ENCODE measurements at regions not wholly inside any gene's neighbourhood (a gene's known extent, or its start where the extent isn't known, plus 50 kb on each side); places are given as distances from the start of the nearest gene placed in this dataset.

- intact Hi-C loops (cut with micrococcal nuclease; ENCODE audit: unreplicated experiment), result loop anchor here (10.0 kb wide), 1 partner anchor 172 kb away; no protein-coding TSS in a partner anchor
- no peak for TF ChIP-seq CTCF (IDR thresholded peaks at IDR 0.05; ENCODE audit: insufficient read depth in 1 of 2, low read depth in 1 of 2, low read length in 1 of 2, severe bottlenecking in 1 of 2, unreplicated experiment in 1 of 2)
- Histone ChIP-seq H3K36me3 (ENCODE audit: control insufficient read depth, insufficient read depth, low read length) (no peaks in the 10 kb centered on the region), H3K4me3 (ENCODE audit: low read depth, low read length) (no peak overlapping the region), H3K4me1 (no peaks in the 10 kb centered on the region), H3K27me3 (replicated peaks; ENCODE audit: control insufficient read depth, insufficient read depth, low read length) (no peaks in the 10 kb centered on the region), H3K9me3 (no peaks in the 10 kb centered on the region)
- POLR2A ChIA-PET, result no interaction called here
- H3K27ac Mint-ChIP-seq (ENCODE audit: unreplicated experiment), result no peak overlapping the region
- H3K4me3 Mint-ChIP-seq (ENCODE audit: unreplicated experiment), result no peak overlapping the region
- no peaks in the 10 kb centered on the region for H3K9me3 Mint-ChIP-seq (ENCODE audit: unreplicated experiment)
- CTCF ChIA-PET, result no interaction called here
- DNase-seq, result no peak
- H3K36me3 Mint-ChIP-seq (ENCODE audit: insufficient read depth, unreplicated experiment), result no peaks in the 10 kb centered on the region
- no TSS peak for BruUV-seq (replicated peaks)
- H3K27me3 Mint-ChIP-seq (ENCODE audit: insufficient read depth, unreplicated experiment), result peaks cover 2% of the 10 kb centered on the region
- H3K4me1 Mint-ChIP-seq (ENCODE audit: low read depth, unreplicated experiment), result no peaks in the 10 kb centered on the region
These were observed 171.3 kb upstream of the LCORL start for GRCh38 chr4:18192901-18193300.

DNA sequence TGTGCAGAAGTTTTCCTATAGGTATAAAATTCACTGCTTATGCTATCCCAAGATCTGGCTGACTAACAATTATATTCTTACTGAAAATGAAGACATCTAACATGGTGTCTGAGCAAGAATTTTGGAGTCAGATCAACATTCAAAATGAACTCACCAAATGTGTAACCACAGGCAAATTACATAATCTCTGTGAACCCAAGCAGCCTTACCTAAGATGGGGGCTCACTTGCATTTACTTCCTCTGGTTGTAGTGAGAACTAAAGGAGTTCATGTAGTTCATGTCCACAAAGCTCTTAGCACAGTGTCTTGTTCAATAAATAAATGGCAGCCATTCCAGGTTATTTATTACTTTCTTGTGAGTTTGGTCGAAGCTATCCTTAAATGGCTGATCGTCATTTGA is 163.9 kb upstream of the LCORL start:
- Mint-ChIP-seq H3K27ac (ENCODE audit: unreplicated experiment) (no peak overlapping the region), H3K4me3 (ENCODE audit: unreplicated experiment) (no peak overlapping the region), H3K9me3 (ENCODE audit: unreplicated experiment) (no peaks in the 10 kb centered on the region), H3K27me3 (ENCODE audit: insufficient read depth, unreplicated experiment) (peaks cover 3% of the 10 kb centered on the region), H3K4me1 (ENCODE audit: low read depth, unreplicated experiment) (no peaks in the 10 kb centered on the region), H3K36me3 (ENCODE audit: insufficient read depth, unreplicated experiment) (no peaks in the 10 kb centered on the region)
- BruUV-seq (replicated peaks), result no TSS peak
- H3K36me3 ChIP-seq (ENCODE audit: control insufficient read depth, insufficient read depth, low read length), result no peaks in the 10 kb centered on the region
- TF ChIP-seq CTCF (IDR thresholded peaks at IDR 0.05; ENCODE audit: insufficient read depth in 1 of 2, low read depth in 1 of 2, low read length in 1 of 2, severe bottlenecking in 1 of 2, unreplicated experiment in 1 of 2), result no peak
- no peaks in the 10 kb centered on the region for H3K4me1 ChIP-seq
- H3K4me3 ChIP-seq (ENCODE audit: low read depth, low read length), result no peak overlapping the region
- no peaks in the 10 kb centered on the region for H3K9me3 ChIP-seq
- ChIA-PET POLR2A (no interaction called here), CTCF (no interaction called here)
- intact Hi-C loops (cut with micrococcal nuclease; ENCODE audit: unreplicated experiment), result no loop called here
- no peak for DNase-seq
- H3K27me3 ChIP-seq (replicated peaks; ENCODE audit: control insufficient read depth, insufficient read depth, low read length), result no peaks in the 10 kb centered on the region

DNA sequence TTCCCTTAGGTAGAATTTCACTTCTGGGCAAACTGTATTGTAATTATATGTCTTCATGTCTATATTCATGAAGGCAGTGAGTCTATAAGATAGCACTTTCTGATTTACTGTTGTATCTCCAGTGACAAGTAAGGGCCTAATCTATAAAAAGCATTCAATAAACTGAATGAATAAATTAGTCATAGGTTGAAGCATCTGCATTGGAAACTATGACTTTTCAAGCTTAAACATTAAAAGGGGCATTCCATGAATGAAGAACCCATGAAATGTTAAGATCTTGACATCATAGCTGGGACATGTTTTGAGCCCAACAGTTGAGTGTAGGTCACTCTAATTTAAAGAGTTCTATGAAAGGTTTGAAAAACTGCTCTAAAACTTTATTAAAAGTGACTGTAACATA is 159.3 kb upstream of the LCORL start:
- Mint-ChIP-seq H3K9me3 (ENCODE audit: unreplicated experiment) (no peaks in the 10 kb centered on the region), H3K27ac (ENCODE audit: unreplicated experiment) (no peak overlapping the region), H3K4me3 (ENCODE audit: unreplicated experiment) (no peak overlapping the region), H3K36me3 (ENCODE audit: insufficient read depth, unreplicated experiment) (no peaks in the 10 kb centered on the region), H3K27me3 (ENCODE audit: insufficient read depth, unreplicated experiment) (peaks cover 3% of the 10 kb centered on the region), H3K4me1 (ENCODE audit: low read depth, unreplicated experiment) (no peaks in the 10 kb centered on the region)
- ChIA-PET POLR2A (no interaction called here), CTCF (no interaction called here)
- TF ChIP-seq CTCF (IDR thresholded peaks at IDR 0.05; ENCODE audit: insufficient read depth in 1 of 2, low read depth in 1 of 2, low read length in 1 of 2, severe bottlenecking in 1 of 2, unreplicated experiment in 1 of 2), result no peak
- Histone ChIP-seq H3K9me3 (no peaks in the 10 kb centered on the region), H3K4me3 (ENCODE audit: low read depth, low read length) (no peak overlapping the region), H3K27me3 (replicated peaks; ENCODE audit: control insufficient read depth, insufficient read depth, low read length) (no peaks in the 10 kb centered on the region), H3K36me3 (ENCODE audit: control insufficient read depth, insufficient read depth, low read length) (no peaks in the 10 kb centered on the region), H3K4me1 (no peaks in the 10 kb centered on the region)
- no TSS peak for BruUV-seq (replicated peaks)
- no peak for DNase-seq
- intact Hi-C loops (cut with micrococcal nuclease; ENCODE audit: unreplicated experiment), result no loop called here

Measured in Caco-2 (cell line).